ENCODE measurements at regions not wholly inside any gene's neighbourhood (a gene's known extent, or its start where the extent isn't known, plus 50 kb on each side); places are given as distances from the start of the nearest gene placed in this dataset.
"Not testable (repeated sequence)": the region's sequence is repeated elsewhere in the genome, so short reads cannot be mapped to it uniquely, and the experiment has no call there.

- no peaks in the 10 kb centered on the region for H3K36me3 ChIP-seq (ENCODE audit: control insufficient read depth in 4 of 4, insufficient read depth in 3 of 4, low read depth in 1 of 4, low read length in 3 of 4)
- no peaks in the 10 kb centered on the region for H3K27me3 ChIP-seq (ENCODE audit: control insufficient read depth in 4 of 4, insufficient read depth in 4 of 4, low read length in 3 of 4)
- no peaks in the 10 kb centered on the region for H3K4me1 ChIP-seq (ENCODE audit: control insufficient read depth in 4 of 4, insufficient read depth in 4 of 4, low read length in 3 of 4)
- TF ChIP-seq CTCF (IDR thresholded peaks at IDR 0.05; ENCODE audit: low read depth, low read length, missing input control) (no peak), FOXA2 (IDR thresholded peaks at IDR 0.05) (no peak), EGR1 (IDR thresholded peaks at IDR 0.05; ENCODE audit: low read depth in 2 of 2) (no peak), YY1 (IDR thresholded peaks at IDR 0.05) (no peak), RAD21 (IDR thresholded peaks at IDR 0.05) (no peak), RXRA (IDR thresholded peaks at IDR 0.05) (no peak), HNF4A (conservative IDR thresholded peaks at IDR 0.05) (no peak), TAF1 (conservative IDR thresholded peaks at IDR 0.05) (no peak), HNF4G (IDR thresholded peaks at IDR 0.05) (no peak), NR2F2 (IDR thresholded peaks at IDR 0.05) (no peak), SP1 (IDR thresholded peaks at IDR 0.05) (no peak), JUND (IDR thresholded peaks at IDR 0.05) (no peak)
- TF ChIP-seq, protein P1, sequence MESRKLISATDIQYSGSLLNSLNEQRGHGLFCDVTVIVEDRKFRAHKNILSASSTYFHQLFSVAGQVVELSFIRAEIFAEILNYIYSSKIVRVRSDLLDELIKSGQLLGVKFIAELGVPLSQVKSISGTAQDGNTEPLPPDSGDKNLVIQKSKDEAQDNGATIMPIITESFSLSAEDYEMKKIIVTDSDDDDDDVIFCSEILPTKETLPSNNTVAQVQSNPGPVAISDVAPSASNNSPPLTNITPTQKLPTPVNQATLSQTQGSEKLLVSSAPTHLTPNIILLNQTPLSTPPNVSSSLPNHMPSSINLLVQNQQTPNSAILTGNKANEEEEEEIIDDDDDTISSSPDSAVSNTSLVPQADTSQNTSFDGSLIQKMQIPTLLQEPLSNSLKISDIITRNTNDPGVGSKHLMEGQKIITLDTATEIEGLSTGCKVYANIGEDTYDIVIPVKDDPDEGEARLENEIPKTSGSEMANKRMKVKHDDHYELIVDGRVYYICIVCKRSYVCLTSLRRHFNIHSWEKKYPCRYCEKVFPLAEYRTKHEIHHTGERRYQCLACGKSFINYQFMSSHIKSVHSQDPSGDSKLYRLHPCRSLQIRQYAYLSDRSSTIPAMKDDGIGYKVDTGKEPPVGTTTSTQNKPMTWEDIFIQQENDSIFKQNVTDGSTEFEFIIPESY (IDR thresholded peaks at IDR 0.05) = no peak
- TF ChIP-seq, protein P2, sequence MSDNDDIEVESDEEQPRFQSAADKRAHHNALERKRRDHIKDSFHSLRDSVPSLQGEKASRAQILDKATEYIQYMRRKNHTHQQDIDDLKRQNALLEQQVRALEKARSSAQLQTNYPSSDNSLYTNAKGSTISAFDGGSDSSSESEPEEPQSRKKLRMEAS (IDR thresholded peaks at IDR 0.05) = no peak
- H3K4me3 ChIP-seq (ENCODE audit: low read depth in 1 of 3, low read length in 3 of 3) = no peak overlapping the region
- no peak for DNase-seq (ENCODE audit: low spot score)
- H3K9ac ChIP-seq (ENCODE audit: low read depth in 1 of 2, low read length in 2 of 2) = no peak overlapping the region
- no peak overlapping the region for H3K27ac ChIP-seq (ENCODE audit: low read depth in 1 of 2, low read length in 2 of 2)
- H3K9me3 ChIP-seq (ENCODE audit: control insufficient read depth in 4 of 4, low read length in 3 of 4) = no peaks in the 10 kb centered on the region
These were observed 950.0 kb upstream of the CELF2 start for GRCh38 chr10:10067644-10068043.

GRCh38 chr10:10074847-10075246 is 942.8 kb upstream of the CELF2 start:
- H3K36me3 ChIP-seq (ENCODE audit: control insufficient read depth in 4 of 4, insufficient read depth in 3 of 4, low read depth in 1 of 4, low read length in 3 of 4); H3K9me3 ChIP-seq (ENCODE audit: control insufficient read depth in 4 of 4, low read length in 3 of 4); H3K4me1 ChIP-seq (ENCODE audit: control insufficient read depth in 4 of 4, insufficient read depth in 4 of 4, low read length in 3 of 4); H3K27ac ChIP-seq (ENCODE audit: low read depth in 1 of 2, low read length in 2 of 2); H3K27me3 ChIP-seq (ENCODE audit: control insufficient read depth in 4 of 4, insufficient read depth in 4 of 4, low read length in 3 of 4); H3K9ac ChIP-seq (ENCODE audit: low read depth in 1 of 2, low read length in 2 of 2); H3K4me3 ChIP-seq (ENCODE audit: low read depth in 1 of 3, low read length in 3 of 3); DNase-seq (ENCODE audit: low spot score): not testable (repeated sequence)
- 79% methylated on average over 9 of the region's 9 CpGs for WGBS

DNA sequence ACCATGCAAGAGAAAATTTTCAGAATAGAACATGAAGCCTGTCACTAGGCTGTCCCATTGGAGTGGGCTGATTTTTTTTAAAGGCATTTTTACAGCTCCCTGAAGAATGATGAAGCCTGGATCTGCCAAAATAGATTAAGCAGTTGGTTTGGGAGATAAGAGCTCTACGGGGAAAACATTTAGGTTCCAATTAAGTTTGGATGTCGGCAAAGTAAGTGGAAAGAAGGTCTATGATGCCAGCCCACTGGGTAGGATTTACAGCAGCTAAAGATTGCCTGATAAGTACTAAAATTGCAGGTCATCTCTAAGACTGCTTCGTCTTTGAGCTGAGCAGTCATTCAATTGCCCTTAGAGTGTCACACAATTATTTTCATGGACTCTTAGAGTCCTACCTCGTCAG is 939.2 kb upstream of the CELF2 start:
- no peaks in the 10 kb centered on the region for H3K27me3 ChIP-seq (ENCODE audit: control insufficient read depth in 4 of 4, insufficient read depth in 4 of 4, low read length in 3 of 4)
- peaks cover 0 to 3% (median 0%) of the 10 kb centered on the region in 4 donors for H3K9me3 ChIP-seq (ENCODE audit: control insufficient read depth in 4 of 4, low read length in 3 of 4)
- no peak overlapping the region for H3K9ac ChIP-seq (ENCODE audit: low read depth in 1 of 2, low read length in 2 of 2)
- no peaks in the 10 kb centered on the region for H3K4me1 ChIP-seq (ENCODE audit: control insufficient read depth in 4 of 4, insufficient read depth in 4 of 4, low read length in 3 of 4)
- WGBS = 52% methylated on average over 4 of the region's 4 CpGs
- no peak for DNase-seq (ENCODE audit: low spot score)
- no peaks in the 10 kb centered on the region for H3K36me3 ChIP-seq (ENCODE audit: control insufficient read depth in 4 of 4, insufficient read depth in 3 of 4, low read depth in 1 of 4, low read length in 3 of 4)
- no peak overlapping the region for H3K4me3 ChIP-seq (ENCODE audit: low read depth in 1 of 3, low read length in 3 of 3)
- H3K27ac ChIP-seq (ENCODE audit: low read depth in 1 of 2, low read length in 2 of 2) = no peak overlapping the region
- TF ChIP-seq RXRA (IDR thresholded peaks at IDR 0.05) (no peak), SP1 (IDR thresholded peaks at IDR 0.05) (no peak), TAF1 (conservative IDR thresholded peaks at IDR 0.05) (no peak), NR2F2 (IDR thresholded peaks at IDR 0.05) (no peak), HNF4A (conservative IDR thresholded peaks at IDR 0.05) (no peak), EGR1 (IDR thresholded peaks at IDR 0.05; ENCODE audit: low read depth in 2 of 2) (no peak), JUND (IDR thresholded peaks at IDR 0.05) (no peak), HNF4G (IDR thresholded peaks at IDR 0.05) (no peak), FOXA1 (IDR thresholded peaks at IDR 0.05) (no peak), REST (IDR thresholded peaks at IDR 0.05) (no peak)
- TF ChIP-seq, protein P3, sequence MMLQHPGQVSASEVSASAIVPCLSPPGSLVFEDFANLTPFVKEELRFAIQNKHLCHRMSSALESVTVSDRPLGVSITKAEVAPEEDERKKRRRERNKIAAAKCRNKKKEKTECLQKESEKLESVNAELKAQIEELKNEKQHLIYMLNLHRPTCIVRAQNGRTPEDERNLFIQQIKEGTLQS (IDR thresholded peaks at IDR 0.05) = no peak
- TF ChIP-seq, protein P1 (IDR thresholded peaks at IDR 0.05) = no peak
- TF ChIP-seq, protein P2 (IDR thresholded peaks at IDR 0.05) = no peak
